ENCODE measurements at regions not wholly inside any gene's neighbourhood (a gene's known extent, or its start where the extent isn't known, plus 50 kb on each side); places are given as distances from the start of the nearest gene placed in this dataset.
A peak's percentile ranks its signal among the peaks of the same experiment; 100 is the strongest.

- no peak for TF ChIP-seq POLR2AphosphoS5 (IDR thresholded peaks at IDR 0.05)
- TF ChIP-seq POLR2A (IDR thresholded peaks at IDR 0.05): no peak
- TF ChIP-seq CTCF (IDR thresholded peaks at IDR 0.05): no peak
- TF ChIP-seq EP300 (IDR thresholded peaks at IDR 0.05; ENCODE audit: low read depth): no peak
- WGBS, 2 donors (ENCODE audit: low coverage in 1 of 2): 43 to 71% methylated on average over 1 of the region's 1 CpG
- no peaks in the 10 kb centered on the region for H3K36me3 ChIP-seq
- no peak overlapping the region for H3K4me3 ChIP-seq
- no peak overlapping the region for H3K27ac ChIP-seq
- in situ Hi-C loops (cut with MboI; ENCODE audit: low pct_ligation_motif_present in 1 of 4, low pct_unique_long_range_greater_than_20kb in 1 of 4, low sequenced_read_pairs in 3 of 4) (no loop called here), intact Hi-C loops (cut with DNase I; ENCODE audit: low total_unique reads) (no loop called here)
- DNase-seq: no peak
- H3K4me1 ChIP-seq: no peaks in the 10 kb centered on the region
- no peaks in the 10 kb centered on the region for H3K9me3 ChIP-seq
- H3K27me3 ChIP-seq: no peaks in the 10 kb centered on the region
These were observed 93.5 kb upstream of the LOC128125822 start for GRCh38 chr6:63478734-63479133.

- Histone ChIP-seq H3K27me3 (no peaks in the 10 kb centered on the region), H3K9me3 (no peaks in the 10 kb centered on the region), H3K4me3 (no peak overlapping the region), H3K36me3 (no peaks in the 10 kb centered on the region), H3K27ac (no peak overlapping the region), H3K4me1 (peaks cover 0 to 12% (median 5%) of the 10 kb centered on the region in 4 donors)
- in situ Hi-C loops (cut with MboI; ENCODE audit: low pct_ligation_motif_present in 1 of 4, low pct_unique_long_range_greater_than_20kb in 1 of 4, low sequenced_read_pairs in 3 of 4): no loop called here
- 56 to 76% methylated on average over 1 to 2 of the region's 2 CpGs for whole genome bisulfite sequencing, 2 donors (ENCODE audit: low coverage in 1 of 2)
- TF ChIP-seq EP300 (IDR thresholded peaks at IDR 0.05; ENCODE audit: low read depth): no peak
- TF ChIP-seq CTCF (IDR thresholded peaks at IDR 0.05): no peak
- no peak for TF ChIP-seq POLR2A (IDR thresholded peaks at IDR 0.05)
- TF ChIP-seq POLR2AphosphoS5 (IDR thresholded peaks at IDR 0.05): no peak
- intact Hi-C loops (cut with DNase I; ENCODE audit: low total_unique reads): no loop called here
- no peak for DNase-seq
These were observed 86.1 kb upstream of the LOC128125822 start for GRCh38 chr6:63486196-63486595.

GRCh38 chr6:63487103-63487813 is 85.0 kb upstream of the LOC128125822 start:
- TF ChIP-seq POLR2A (IDR thresholded peaks at IDR 0.05): no peak
- no peak for TF ChIP-seq CTCF (IDR thresholded peaks at IDR 0.05)
- peak in 1 of 3 donors; percentile 17 for TF ChIP-seq POLR2AphosphoS5 (IDR thresholded peaks at IDR 0.05)
- H3K36me3 ChIP-seq: no peaks in the 10 kb centered on the region
- intact Hi-C loops (cut with DNase I; ENCODE audit: low total_unique reads) (no loop called here), in situ Hi-C loops (cut with MboI; ENCODE audit: low pct_ligation_motif_present in 1 of 4, low pct_unique_long_range_greater_than_20kb in 1 of 4, low sequenced_read_pairs in 3 of 4) (no loop called here)
- no peak overlapping the region for H3K4me3 ChIP-seq
- no peaks in the 10 kb centered on the region for H3K9me3 ChIP-seq
- 48 to 84% methylated on average over 5 to 9 of the region's 9 CpGs for WGBS, 2 donors (ENCODE audit: low coverage in 1 of 2)
- peak; percentile 28 for DNase-seq
- no peaks in the 10 kb centered on the region for H3K27me3 ChIP-seq
- peaks cover 0 to 18% (median 5%) of the 10 kb centered on the region in 4 donors for H3K4me1 ChIP-seq
- H3K27ac ChIP-seq: peak overlapping the region; percentile 51 to 70 (median 58)

- Histone ChIP-seq H3K4me3 (no peak overlapping the region), H3K36me3 (no peaks in the 10 kb centered on the region), H3K4me1 (peaks cover 3 to 32% (median 10%) of the 10 kb centered on the region in 4 donors), H3K9me3 (no peaks in the 10 kb centered on the region), H3K27ac (no peak overlapping the region), H3K27me3 (no peaks in the 10 kb centered on the region)
- no peak for TF ChIP-seq POLR2AphosphoS5 (IDR thresholded peaks at IDR 0.05)
- no peak for TF ChIP-seq EP300 (IDR thresholded peaks at IDR 0.05; ENCODE audit: low read depth)
- no peak for TF ChIP-seq POLR2A (IDR thresholded peaks at IDR 0.05)
- TF ChIP-seq CTCF (IDR thresholded peaks at IDR 0.05): no peak
- intact Hi-C loops (cut with DNase I; ENCODE audit: low total_unique reads): no loop called here
- in situ Hi-C loops (cut with MboI; ENCODE audit: low pct_ligation_motif_present in 1 of 4, low pct_unique_long_range_greater_than_20kb in 1 of 4, low sequenced_read_pairs in 3 of 4): no loop called here
- 71 to 94% methylated on average over 1 to 2 of the region's 2 CpGs for WGBS, 2 donors (ENCODE audit: low coverage in 1 of 2)
- DNase-seq: no peak
These were observed 81.2 kb upstream of the LOC128125822 start for GRCh38 chr6:63491119-63491518.
